Ovary (tissue), 7 donors: ENCODE measurements at regions not wholly inside any gene's neighbourhood (a gene's known extent, or its start where the extent isn't known, plus 50 kb on each side); places are given as distances from the start of the nearest gene placed in this dataset.

ENCODE experiments used
- DNase-seq, 5 donors: peaks; one replicate each; pipeline ENCODE4 v3.0.0-alpha.2; 2019 to 2020
- H3K27ac ChIP-seq, 2 donors: fragments of 200-600 bp; one replicate each; pipeline versions ENCODE4 v1.5.1 to v1.8.0; 2019 to 2022
- H3K27me3 ChIP-seq: fragments of 200-600 bp; one replicate; pipeline ENCODE4 v1.8.0; 2022
- H3K36me3 ChIP-seq: fragments of 200-600 bp; sonication (generic); one replicate; pipeline ENCODE4 v1.5.1; 2019
- H3K4me1 ChIP-seq: one replicate; pipeline ENCODE4 v1.8.1; 2013; ENCODE audit warnings: mild to moderate bottlenecking, moderate library complexity; ENCODE audit not compliant: insufficient read depth
- H3K4me3 ChIP-seq: fragments of 200-600 bp; sonication (generic); one replicate; pipeline ENCODE4 v1.5.1; 2017
- H3K9me3 ChIP-seq, 2 donors: fragments of 200-600 bp in 1 of 2; sonication (generic) in 1 of 2; one replicate each; pipeline versions ENCODE4 v1.5.1 to v1.8.1; 2013 to 2019; ENCODE audit warnings: mild to moderate bottlenecking in 1 of 2, moderate library complexity in 1 of 2
- EP300 ChIP-seq: sonication (generic); formaldehyde crosslinking; IDR thresholded peaks from one replicate; pipeline ENCODE4 v1.6.1; 2017; ENCODE audit warnings: antibody characterized with exemption
- POLR2A ChIP-seq: fragments of 450-650 bp; IDR thresholded peaks from one replicate; pipeline ENCODE4 v1.6.1; 2017; ENCODE audit warnings: antibody characterized with exemption, mild to moderate bottlenecking, moderate library complexity
- WGBS, 3 donors: extraction: QIAGEN DNeasy Blood & Tissue Kit in 1 of 3; methylation state at CpG; one replicate each; pipeline versions ENCODE4 v1.1.5 to v1.1.7; 2013 to 2017; 5-methylcytosine and 5-hydroxymethylcytosine counted together
- intact Hi-C, 4 donors: fragments of 100-400 bp; cut with DNase I; formaldehyde crosslinking; loops; one replicate each; pipeline versions ENCODE4 v1.11.0 to v1.15.1; 2022 to 2023
- TF ChIP-seq, protein P1 (sequence below), 3 donors: fragments of 450-650 bp in 2 of 3; fragments of 200-600 bp in 1 of 3; IDR thresholded peaks; one replicate each; pipeline versions ENCODE4 v1.5.1 to v1.8.0; 2016 to 2022; ENCODE audit warnings: antibody characterized with exemption in 3 of 3, mild to moderate bottlenecking in 1 of 3
- donor health status: DM: no; HTN: no; CAD: no; lungs with moderate emphysema.
- donor health status: DM: no; HTN: no; CAD: no.
- donor health status: Bipolar disorder and iron deficiency.
- donor health status: DM: no; HTN: no; CAD: no.
- donor health status: DM: yes; HTN: yes; CAD: no.

- Histone ChIP-seq H3K27me3 (no peaks in the 10 kb centered on the region), H3K4me3 (no peak overlapping the region), H3K36me3 (no peaks in the 10 kb centered on the region), H3K9me3 (no peaks in the 10 kb centered on the region), H3K4me1 (no peaks in the 10 kb centered on the region), H3K27ac (no peak overlapping the region)
- TF ChIP-seq, protein P1, sequence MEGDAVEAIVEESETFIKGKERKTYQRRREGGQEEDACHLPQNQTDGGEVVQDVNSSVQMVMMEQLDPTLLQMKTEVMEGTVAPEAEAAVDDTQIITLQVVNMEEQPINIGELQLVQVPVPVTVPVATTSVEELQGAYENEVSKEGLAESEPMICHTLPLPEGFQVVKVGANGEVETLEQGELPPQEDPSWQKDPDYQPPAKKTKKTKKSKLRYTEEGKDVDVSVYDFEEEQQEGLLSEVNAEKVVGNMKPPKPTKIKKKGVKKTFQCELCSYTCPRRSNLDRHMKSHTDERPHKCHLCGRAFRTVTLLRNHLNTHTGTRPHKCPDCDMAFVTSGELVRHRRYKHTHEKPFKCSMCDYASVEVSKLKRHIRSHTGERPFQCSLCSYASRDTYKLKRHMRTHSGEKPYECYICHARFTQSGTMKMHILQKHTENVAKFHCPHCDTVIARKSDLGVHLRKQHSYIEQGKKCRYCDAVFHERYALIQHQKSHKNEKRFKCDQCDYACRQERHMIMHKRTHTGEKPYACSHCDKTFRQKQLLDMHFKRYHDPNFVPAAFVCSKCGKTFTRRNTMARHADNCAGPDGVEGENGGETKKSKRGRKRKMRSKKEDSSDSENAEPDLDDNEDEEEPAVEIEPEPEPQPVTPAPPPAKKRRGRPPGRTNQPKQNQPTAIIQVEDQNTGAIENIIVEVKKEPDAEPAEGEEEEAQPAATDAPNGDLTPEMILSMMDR (IDR thresholded peaks at IDR 0.05), result no peak
- TF ChIP-seq EP300 (no peak), POLR2A (no peak)
- no peak for DNase-seq
- intact Hi-C loops, result no loop called here
Observed at GRCh38 chr12:27148373-27148772, 66.0 kb upstream of the C12orf71 start.

GRCh38 chr12:27148791-27149190, 66.4 kb upstream of the C12orf71 start:
- H3K36me3 ChIP-seq, result no peaks in the 10 kb centered on the region
- no peak for DNase-seq
- H3K27me3 ChIP-seq, result no peaks in the 10 kb centered on the region
- intact Hi-C loops, result no loop called here
- H3K4me1 ChIP-seq, result no peaks in the 10 kb centered on the region
- WGBS, 3 donors, result 71 to 76% (median 74%) methylated on average over 2 of the region's 2 CpGs
- no peak overlapping the region for H3K4me3 ChIP-seq
- TF ChIP-seq, protein P1 (IDR thresholded peaks at IDR 0.05), result no peak
- TF ChIP-seq EP300 (no peak), POLR2A (no peak)
- no peaks in the 10 kb centered on the region for H3K9me3 ChIP-seq
- no peak overlapping the region for H3K27ac ChIP-seq

DNA sequence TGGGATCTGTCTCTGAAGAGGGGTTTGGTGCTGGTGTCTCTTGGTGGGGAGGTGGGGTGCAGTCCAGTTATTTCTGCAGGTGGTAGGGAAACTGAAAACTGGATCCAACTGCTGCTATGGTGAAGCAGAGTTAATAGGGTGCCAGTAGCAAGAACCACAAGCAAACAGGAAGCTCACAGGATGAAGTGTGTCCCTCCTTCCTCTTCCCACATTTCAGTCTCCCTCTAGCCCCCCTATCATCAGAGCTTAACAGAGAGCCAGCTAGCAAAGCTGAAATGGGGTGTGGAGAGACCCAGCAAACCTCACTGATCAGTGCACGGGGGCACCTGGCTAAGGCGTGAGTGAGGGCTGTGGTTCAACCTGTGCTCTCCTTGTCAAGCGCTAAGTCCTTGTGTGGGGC, 69.1 kb upstream of the C12orf71 start:
- Histone ChIP-seq H3K4me1 (no peaks in the 10 kb centered on the region), H3K4me3 (no peak overlapping the region), H3K9me3 (no peaks in the 10 kb centered on the region), H3K27ac (no peak overlapping the region), H3K36me3 (no peaks in the 10 kb centered on the region), H3K27me3 (no peaks in the 10 kb centered on the region)
- intact Hi-C loops, result no loop called here
- 92 to 98% (median 93%) methylated on average over 3 of the region's 3 CpGs for WGBS, 3 donors
- DNase-seq, result no peak
- TF ChIP-seq, protein P1 (IDR thresholded peaks at IDR 0.05), result no peak
- no peak for TF ChIP-seq POLR2A

DNA sequence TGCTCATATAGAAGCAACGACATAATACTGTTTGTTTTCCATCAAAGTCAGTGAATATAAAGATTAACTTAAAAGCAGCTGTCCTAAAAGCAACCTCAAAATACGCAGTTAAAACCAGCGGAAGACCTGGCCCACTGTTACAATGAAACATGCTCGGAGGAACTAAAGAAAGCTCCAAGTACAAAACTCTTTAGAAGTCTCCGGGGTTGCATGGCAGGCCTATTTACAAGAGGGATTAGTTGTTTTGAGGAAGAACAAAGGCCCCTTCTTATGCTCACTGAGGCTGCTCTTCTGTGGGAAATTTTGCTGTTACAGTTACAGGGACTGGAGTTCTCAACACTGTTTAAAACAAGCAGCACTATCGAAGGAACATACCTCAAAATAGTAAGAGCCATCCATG, 75.9 kb upstream of the C12orf71 start:
- Histone ChIP-seq H3K4me1 (no peaks in the 10 kb centered on the region), H3K9me3 (no peaks in the 10 kb centered on the region), H3K27me3 (no peaks in the 10 kb centered on the region), H3K36me3 (no peaks in the 10 kb centered on the region), H3K27ac (no peak overlapping the region), H3K4me3 (no peak overlapping the region)
- WGBS, 3 donors, result 66 to 71% (median 68%) methylated on average over 6 of the region's 6 CpGs
- no peak for DNase-seq
- intact Hi-C loops, result no loop called here
- TF ChIP-seq POLR2A (no peak), EP300 (no peak)
- TF ChIP-seq, protein P1 (IDR thresholded peaks at IDR 0.05), result no peak
